ENCODE measurements at regions not wholly inside any gene's neighbourhood (a gene's known extent, or its start where the extent isn't known, plus 50 kb on each side); places are given as distances from the start of the nearest gene placed in this dataset.

GRCh38 chr3:20773320-20773984 lies 587.4 kb upstream of the SGO1 start (continued):
- TF ChIP-seq SIRT6 (IDR thresholded peaks at IDR 0.05; ENCODE audit: low read length) (no peak), SP4 (IDR thresholded peaks at IDR 0.05; ENCODE audit: low read length) (no peak), POLR2AphosphoS5 (IDR thresholded peaks at IDR 0.05; ENCODE audit: low read depth, low read length) (no peak), TEAD4 (IDR thresholded peaks at IDR 0.05; ENCODE audit: low read depth, low read length) (no peak)
